ENCODE measurements at regions not wholly inside any gene's neighbourhood (a gene's known extent, or its start where the extent isn't known, plus 50 kb on each side); places are given as distances from the start of the nearest gene placed in this dataset.

DNA sequence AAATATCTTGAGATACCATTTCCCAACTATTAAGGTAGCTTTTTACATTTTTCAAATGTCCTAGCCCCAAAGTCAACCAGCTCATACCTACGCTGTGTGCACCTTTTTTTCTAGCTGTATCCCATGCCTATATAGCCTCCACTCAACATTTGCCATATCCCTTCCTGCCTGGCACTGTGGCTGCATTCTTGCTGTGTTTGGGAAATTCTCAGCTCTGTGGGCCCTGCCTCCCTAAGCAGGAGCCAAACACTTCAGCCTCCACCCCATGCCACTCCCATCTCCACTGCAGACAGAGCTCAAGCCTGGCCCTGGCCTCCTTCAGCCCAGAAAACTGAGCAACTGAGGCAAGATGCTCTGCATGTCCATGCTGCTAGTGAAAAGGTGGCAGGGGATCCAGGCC, 141.3 kb downstream of the RAB11FIP2 start:
- no peak for FAIRE-seq
- intact Hi-C loops (cut with DNase I): no loop called here
- no peak for DNase-seq
- H3K27me3 ChIP-seq (ENCODE audit: control insufficient read depth, insufficient read depth, low read length): no peaks in the 10 kb centered on the region
- H3K27ac ChIP-seq (ENCODE audit: low read depth in 2 of 2, low read length in 2 of 2): no peak overlapping the region
- TF ChIP-seq, protein P1, sequence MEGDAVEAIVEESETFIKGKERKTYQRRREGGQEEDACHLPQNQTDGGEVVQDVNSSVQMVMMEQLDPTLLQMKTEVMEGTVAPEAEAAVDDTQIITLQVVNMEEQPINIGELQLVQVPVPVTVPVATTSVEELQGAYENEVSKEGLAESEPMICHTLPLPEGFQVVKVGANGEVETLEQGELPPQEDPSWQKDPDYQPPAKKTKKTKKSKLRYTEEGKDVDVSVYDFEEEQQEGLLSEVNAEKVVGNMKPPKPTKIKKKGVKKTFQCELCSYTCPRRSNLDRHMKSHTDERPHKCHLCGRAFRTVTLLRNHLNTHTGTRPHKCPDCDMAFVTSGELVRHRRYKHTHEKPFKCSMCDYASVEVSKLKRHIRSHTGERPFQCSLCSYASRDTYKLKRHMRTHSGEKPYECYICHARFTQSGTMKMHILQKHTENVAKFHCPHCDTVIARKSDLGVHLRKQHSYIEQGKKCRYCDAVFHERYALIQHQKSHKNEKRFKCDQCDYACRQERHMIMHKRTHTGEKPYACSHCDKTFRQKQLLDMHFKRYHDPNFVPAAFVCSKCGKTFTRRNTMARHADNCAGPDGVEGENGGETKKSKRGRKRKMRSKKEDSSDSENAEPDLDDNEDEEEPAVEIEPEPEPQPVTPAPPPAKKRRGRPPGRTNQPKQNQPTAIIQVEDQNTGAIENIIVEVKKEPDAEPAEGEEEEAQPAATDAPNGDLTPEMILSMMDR (IDR thresholded peaks at IDR 0.05; ENCODE audit: borderline replicate concordance, extremely low read depth, insufficient read depth): no peak
- H3K4me3 ChIP-seq (ENCODE audit: low read length in 3 of 3): no peak overlapping the region
- H3K4me1 ChIP-seq (ENCODE audit: control insufficient read depth in 2 of 3, insufficient read depth in 2 of 3, low read depth in 1 of 3, low read length in 3 of 3): no peaks in the 10 kb centered on the region
- H3K9me3 ChIP-seq (ENCODE audit: control insufficient read depth in 2 of 3, insufficient read depth in 1 of 3, low read length in 3 of 3): no peaks in the 10 kb centered on the region
- no peak overlapping the region for H3K9ac ChIP-seq (ENCODE audit: low read length in 3 of 3)
- no peaks in the 10 kb centered on the region for H3K36me3 ChIP-seq (ENCODE audit: control insufficient read depth in 2 of 3, insufficient read depth in 3 of 3, low read length in 3 of 3)

DNA sequence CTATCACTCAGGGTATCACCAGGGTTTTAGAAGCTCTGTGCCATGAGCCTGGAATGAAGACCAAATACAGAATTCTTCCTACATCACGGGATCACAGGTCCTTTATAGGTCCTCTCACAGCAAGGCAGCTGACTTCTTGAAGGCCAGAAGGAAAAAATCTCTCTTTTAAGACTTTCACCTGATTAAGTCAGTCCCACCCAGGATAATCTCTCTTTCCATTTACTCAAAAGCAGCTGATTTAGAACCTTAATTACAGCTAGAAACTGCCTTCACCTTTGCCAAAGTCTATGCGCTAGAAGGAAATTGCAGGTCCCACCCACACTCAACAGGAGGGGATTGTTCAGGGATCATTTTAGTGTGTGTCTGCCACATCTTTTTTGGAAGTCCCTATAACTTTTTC, 135.1 kb downstream of the RAB11FIP2 start:
- no peak for DNase-seq
- no peaks in the 10 kb centered on the region for H3K36me3 ChIP-seq (ENCODE audit: control insufficient read depth in 2 of 3, insufficient read depth in 3 of 3, low read length in 3 of 3)
- H3K27ac ChIP-seq (ENCODE audit: low read depth in 2 of 2, low read length in 2 of 2): no peak overlapping the region
- intact Hi-C loops (cut with DNase I): no loop called here
- FAIRE-seq: no peak
- TF ChIP-seq, protein P1 (IDR thresholded peaks at IDR 0.05; ENCODE audit: borderline replicate concordance, extremely low read depth, insufficient read depth): no peak
- H3K9ac ChIP-seq (ENCODE audit: low read length in 3 of 3): no peak overlapping the region
- H3K27me3 ChIP-seq (ENCODE audit: control insufficient read depth, insufficient read depth, low read length): no peaks in the 10 kb centered on the region
- no peaks in the 10 kb centered on the region for H3K4me1 ChIP-seq (ENCODE audit: control insufficient read depth in 2 of 3, insufficient read depth in 2 of 3, low read depth in 1 of 3, low read length in 3 of 3)
- no peaks in the 10 kb centered on the region for H3K9me3 ChIP-seq (ENCODE audit: control insufficient read depth in 2 of 3, insufficient read depth in 1 of 3, low read length in 3 of 3)
- no peak overlapping the region for H3K4me3 ChIP-seq (ENCODE audit: low read length in 3 of 3)

DNA sequence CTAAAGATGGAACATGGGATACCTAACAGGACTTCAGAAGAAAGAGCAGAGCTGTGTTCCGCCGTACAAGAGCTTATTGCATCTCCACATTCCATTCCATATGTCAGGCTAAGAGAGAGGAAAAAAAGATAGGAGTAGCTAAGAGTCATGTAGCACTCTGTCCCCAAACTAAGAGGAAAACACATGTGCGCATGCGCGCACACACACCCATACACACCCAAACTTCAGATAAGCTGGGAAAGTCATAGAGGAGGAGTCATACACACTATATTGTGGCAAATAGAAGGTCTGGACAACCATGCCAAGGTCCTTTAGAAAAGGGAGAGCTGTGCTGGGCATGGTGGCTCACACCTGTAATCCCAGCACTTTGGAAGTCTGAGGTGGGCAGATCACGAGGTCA, 132.4 kb downstream of the RAB11FIP2 start:
- Histone ChIP-seq H3K36me3 (ENCODE audit: control insufficient read depth in 2 of 3, insufficient read depth in 3 of 3, low read length in 3 of 3) (no peaks in the 10 kb centered on the region), H3K27ac (ENCODE audit: low read depth in 2 of 2, low read length in 2 of 2) (no peak overlapping the region), H3K9me3 (ENCODE audit: control insufficient read depth in 2 of 3, insufficient read depth in 1 of 3, low read length in 3 of 3) (no peaks in the 10 kb centered on the region), H3K27me3 (ENCODE audit: control insufficient read depth, insufficient read depth, low read length) (no peaks in the 10 kb centered on the region), H3K4me1 (ENCODE audit: control insufficient read depth in 2 of 3, insufficient read depth in 2 of 3, low read depth in 1 of 3, low read length in 3 of 3) (no peaks in the 10 kb centered on the region), H3K4me3 (ENCODE audit: low read length in 3 of 3) (no peak overlapping the region), H3K9ac (ENCODE audit: low read length in 3 of 3) (no peak overlapping the region)
- TF ChIP-seq, protein P1 (IDR thresholded peaks at IDR 0.05; ENCODE audit: borderline replicate concordance, extremely low read depth, insufficient read depth): no peak
- FAIRE-seq (no peak), DNase-seq (no peak)
- intact Hi-C loops (cut with DNase I): no loop called here

DNA sequence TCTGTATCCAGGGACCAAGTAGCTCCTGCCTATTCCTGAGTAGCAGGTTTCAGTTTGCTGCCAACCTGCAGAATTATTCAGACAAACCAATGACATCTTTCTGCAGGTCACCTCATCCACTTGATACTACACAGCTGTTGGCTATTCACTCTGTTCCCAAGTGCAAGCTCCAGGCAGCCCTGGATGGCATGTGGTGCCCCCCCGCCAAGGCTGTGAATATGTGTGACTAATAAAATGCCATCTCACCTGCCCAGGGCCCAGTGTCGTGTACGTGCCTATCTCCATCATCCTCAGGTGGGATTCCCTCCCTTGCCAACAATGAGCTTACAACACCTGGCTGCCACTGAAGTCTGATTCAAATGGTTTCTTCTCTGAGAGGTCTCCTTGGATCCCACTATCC, 125.8 kb downstream of the RAB11FIP2 start:
- no peaks in the 10 kb centered on the region for H3K36me3 ChIP-seq (ENCODE audit: control insufficient read depth in 2 of 3, insufficient read depth in 3 of 3, low read length in 3 of 3)
- no peak overlapping the region for H3K4me3 ChIP-seq (ENCODE audit: low read length in 3 of 3)
- no peak overlapping the region for H3K27ac ChIP-seq (ENCODE audit: low read depth in 2 of 2, low read length in 2 of 2)
- no peaks in the 10 kb centered on the region for H3K4me1 ChIP-seq (ENCODE audit: control insufficient read depth in 2 of 3, insufficient read depth in 2 of 3, low read depth in 1 of 3, low read length in 3 of 3)
- H3K9ac ChIP-seq (ENCODE audit: low read length in 3 of 3): no peak overlapping the region
- H3K27me3 ChIP-seq (ENCODE audit: control insufficient read depth, insufficient read depth, low read length): no peaks in the 10 kb centered on the region
- no peaks in the 10 kb centered on the region for H3K9me3 ChIP-seq (ENCODE audit: control insufficient read depth in 2 of 3, insufficient read depth in 1 of 3, low read length in 3 of 3)
- intact Hi-C loops (cut with DNase I): no loop called here
- TF ChIP-seq, protein P1 (IDR thresholded peaks at IDR 0.05; ENCODE audit: borderline replicate concordance, extremely low read depth, insufficient read depth): no peak
- no peak for FAIRE-seq
- DNase-seq: no peak
